ENCODE measurements at regions not wholly inside any gene's neighbourhood (a gene's known extent, or its start where the extent isn't known, plus 50 kb on each side); places are given as distances from the start of the nearest gene placed in this dataset.

DNA sequence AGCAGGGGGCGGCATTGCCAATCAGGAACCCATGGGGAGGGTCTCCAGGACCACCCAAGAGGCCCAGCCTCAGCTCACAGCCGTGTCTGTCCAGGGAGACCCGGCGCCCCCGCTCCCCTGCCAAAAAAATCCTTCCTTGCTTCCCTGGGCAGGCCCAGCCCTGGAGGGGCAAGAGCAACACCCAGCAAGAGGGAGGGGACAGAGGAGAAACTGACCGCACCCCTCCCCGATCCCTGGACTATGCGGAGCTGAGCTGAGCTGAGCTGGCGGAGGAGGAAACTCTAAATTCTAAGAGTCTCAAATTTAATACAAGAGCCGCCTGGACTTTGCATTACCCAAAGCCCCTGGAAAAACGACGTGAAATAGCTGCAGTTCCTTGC is 52.0 kb upstream of the SHISAL1 start:
- no peak for TF ChIP-seq CTCF (IDR thresholded peaks at IDR 0.05; ENCODE audit: insufficient read depth, low read depth, low read length, missing control alignments)
- H3K4me3 ChIP-seq (ENCODE audit: low read depth, low read length): no peak overlapping the region
- DNase-seq (ENCODE audit: low read depth): no peak

DNA sequence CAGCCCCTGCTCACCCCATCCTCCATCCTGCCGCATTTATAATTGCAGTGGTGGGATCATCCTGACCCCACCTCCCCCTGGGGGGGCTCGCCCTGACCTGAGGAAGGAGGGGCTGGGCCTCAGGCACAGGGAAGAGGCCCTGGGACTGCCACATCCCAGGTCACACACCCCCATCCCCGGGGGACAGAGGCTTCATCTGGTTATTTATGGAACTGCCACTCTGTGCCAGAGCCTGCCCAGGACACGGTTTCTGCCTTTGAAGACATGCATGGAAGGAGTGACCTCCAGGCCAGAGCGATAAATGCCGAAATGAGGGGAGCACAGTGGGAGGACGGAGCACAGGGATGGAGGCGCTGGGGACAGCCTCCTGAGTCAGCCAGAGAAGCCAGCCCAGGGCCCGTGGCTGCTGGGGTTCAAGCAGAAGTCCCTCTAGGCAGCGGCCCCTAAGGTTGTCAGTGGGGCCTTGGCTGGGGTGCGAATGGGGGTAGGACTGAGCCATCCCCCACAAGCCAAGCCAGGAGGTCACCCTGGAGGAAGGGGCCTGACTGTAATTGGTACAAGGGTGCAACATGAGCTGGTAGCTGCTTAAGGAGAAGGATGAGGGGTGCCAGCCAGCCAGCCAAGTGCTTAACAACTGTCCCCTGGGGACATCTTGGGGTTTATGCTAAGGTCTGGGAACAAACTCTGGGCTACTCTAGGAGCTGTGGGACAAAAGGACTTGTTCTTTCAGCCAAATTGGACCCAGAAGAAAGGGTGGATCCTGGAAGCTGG is 51.4 kb upstream of the SHISAL1 start:
- TF ChIP-seq CTCF (IDR thresholded peaks at IDR 0.05; ENCODE audit: insufficient read depth, low read depth, low read length, missing control alignments): no peak
- no peak overlapping the region for H3K4me3 ChIP-seq (ENCODE audit: low read depth, low read length)
- no peak for DNase-seq (ENCODE audit: low read depth)

DNA sequence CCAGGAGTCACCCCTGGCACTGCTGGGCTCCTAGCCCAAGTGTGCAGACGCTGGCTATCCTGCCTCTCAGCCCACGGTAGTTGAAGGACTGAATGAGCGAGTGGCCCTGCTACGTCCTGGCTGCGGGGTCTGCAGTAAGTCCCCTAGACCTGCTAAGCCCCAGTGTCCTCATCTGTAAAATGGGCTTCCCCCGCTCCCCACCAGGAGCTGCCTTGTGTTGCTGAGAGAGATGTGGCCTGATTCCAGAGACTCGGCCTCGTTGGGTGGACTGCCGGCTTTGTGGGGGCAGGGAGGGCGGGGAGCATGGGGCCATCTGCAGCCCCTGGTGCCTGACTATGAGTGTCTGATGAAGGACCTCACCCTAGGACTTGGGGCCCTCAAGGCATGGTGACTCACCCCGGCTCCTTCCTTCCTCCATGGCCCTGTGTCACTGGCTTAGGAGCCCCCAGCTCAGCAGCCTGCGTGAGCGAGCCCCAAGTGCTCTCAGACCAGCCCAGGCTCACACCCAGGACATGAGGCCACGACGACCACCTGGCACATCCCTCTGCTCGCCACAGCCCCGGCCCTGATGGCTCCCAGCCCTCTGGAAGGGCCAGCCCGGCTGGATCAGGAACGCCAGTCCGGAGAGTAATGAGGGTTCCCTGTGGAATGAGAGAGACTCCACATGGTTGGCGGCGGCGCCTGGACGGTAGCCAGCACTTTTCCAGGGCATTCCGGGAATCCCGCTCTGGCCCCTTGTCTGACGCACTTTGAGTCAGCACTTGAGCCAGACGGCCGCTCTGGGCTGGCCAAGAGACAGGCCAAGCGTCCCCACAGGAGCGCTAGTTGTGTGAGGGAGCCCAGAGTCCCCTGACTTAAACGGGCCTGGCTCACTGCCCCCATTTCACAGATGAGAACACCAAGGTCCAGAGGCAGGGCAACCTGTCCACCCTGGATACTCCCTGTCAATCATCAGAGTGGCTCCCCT is 50.5 kb upstream of the SHISAL1 start:
- no peak for DNase-seq (ENCODE audit: low read depth)
- no peak overlapping the region for H3K4me3 ChIP-seq (ENCODE audit: low read depth, low read length)
- no peak for TF ChIP-seq CTCF (IDR thresholded peaks at IDR 0.05; ENCODE audit: insufficient read depth, low read depth, low read length, missing control alignments)

DNA sequence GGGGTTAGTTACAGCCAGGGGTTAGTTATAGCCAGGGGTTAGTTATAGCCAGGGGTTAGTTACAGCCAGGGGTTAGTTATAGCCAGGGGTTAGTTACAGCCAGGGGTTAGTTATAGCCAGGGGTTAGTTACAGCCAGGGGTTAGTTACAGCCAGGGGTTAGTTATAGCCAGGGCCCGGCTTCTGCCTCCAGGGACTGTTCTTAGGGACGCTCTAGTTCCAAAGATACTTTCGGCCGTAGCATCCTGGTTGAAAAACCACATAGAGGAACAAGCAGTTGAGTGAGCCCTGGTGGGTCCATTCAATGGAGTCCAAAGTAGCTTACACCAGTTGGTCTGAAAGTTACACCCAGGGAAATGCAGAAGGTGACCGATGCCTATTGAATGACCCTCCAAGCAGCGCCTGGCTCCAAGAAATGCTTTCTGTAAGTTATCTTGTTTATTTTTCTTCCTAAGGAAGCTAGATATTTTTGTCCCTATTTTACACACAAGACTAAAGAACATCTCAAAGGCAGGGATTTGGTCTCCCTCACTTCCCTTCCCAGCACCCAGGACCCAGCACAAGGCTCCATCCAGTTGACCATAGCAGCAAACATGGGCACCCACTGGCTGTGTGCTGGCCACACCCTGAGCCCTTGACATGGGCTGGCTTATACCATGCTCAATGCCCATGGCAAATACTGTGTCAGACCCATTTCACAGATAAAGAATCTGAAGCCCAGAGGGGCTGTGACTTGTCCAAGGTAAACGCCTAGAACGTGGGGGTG is 49.7 kb upstream of the SHISAL1 start:
- TF ChIP-seq CTCF (IDR thresholded peaks at IDR 0.05; ENCODE audit: insufficient read depth, low read depth, low read length, missing control alignments): no peak
- DNase-seq (ENCODE audit: low read depth): no peak
- no peak overlapping the region for H3K4me3 ChIP-seq (ENCODE audit: low read depth, low read length)

Data from GM12865 (cell line).